ENCODE measurements at regions not wholly inside any gene's neighbourhood (a gene's known extent, or its start where the extent isn't known, plus 50 kb on each side); places are given as distances from the start of the nearest gene placed in this dataset.

DNA sequence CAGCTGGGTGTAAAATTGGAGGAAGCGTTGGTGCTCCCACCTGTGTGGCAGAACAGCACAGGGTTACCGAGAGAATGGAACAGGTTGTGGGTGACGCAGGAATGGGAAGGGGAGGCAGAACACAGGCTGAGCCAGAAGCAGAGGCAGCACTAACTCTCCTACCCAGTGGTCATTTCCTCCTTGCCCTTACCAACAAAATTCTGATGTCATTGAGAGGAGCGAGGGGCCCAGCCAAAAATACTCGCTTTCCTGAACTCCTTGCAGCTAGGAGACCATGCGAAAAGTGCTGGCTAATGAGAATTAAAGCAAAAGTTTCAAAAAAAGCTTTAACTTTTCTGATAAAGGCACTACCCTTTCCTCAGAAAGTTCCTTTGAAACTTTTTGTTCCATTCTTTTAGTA is 54.4 kb upstream of the HMGA2 start:
- TF ChIP-seq EZH2phosphoT487 (IDR thresholded peaks at IDR 0.05; ENCODE audit: low read depth, severe bottlenecking, unreplicated experiment): no peak
- TF ChIP-seq EZH2 (IDR thresholded peaks at IDR 0.05; ENCODE audit: borderline replicate concordance): no peak
- TF ChIP-seq, protein P1, sequence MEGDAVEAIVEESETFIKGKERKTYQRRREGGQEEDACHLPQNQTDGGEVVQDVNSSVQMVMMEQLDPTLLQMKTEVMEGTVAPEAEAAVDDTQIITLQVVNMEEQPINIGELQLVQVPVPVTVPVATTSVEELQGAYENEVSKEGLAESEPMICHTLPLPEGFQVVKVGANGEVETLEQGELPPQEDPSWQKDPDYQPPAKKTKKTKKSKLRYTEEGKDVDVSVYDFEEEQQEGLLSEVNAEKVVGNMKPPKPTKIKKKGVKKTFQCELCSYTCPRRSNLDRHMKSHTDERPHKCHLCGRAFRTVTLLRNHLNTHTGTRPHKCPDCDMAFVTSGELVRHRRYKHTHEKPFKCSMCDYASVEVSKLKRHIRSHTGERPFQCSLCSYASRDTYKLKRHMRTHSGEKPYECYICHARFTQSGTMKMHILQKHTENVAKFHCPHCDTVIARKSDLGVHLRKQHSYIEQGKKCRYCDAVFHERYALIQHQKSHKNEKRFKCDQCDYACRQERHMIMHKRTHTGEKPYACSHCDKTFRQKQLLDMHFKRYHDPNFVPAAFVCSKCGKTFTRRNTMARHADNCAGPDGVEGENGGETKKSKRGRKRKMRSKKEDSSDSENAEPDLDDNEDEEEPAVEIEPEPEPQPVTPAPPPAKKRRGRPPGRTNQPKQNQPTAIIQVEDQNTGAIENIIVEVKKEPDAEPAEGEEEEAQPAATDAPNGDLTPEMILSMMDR (IDR thresholded peaks at IDR 0.05; ENCODE audit: poor library complexity): no peak

Data from hepatocyte (in vitro differentiated cells).